Breast epithelium (tissue), 3 donors: ENCODE measurements at regions not wholly inside any gene's neighbourhood (a gene's known extent, or its start where the extent isn't known, plus 50 kb on each side); places are given as distances from the start of the nearest gene placed in this dataset.

Experiments
- CTCF ChIP-seq, 3 donors: fragments of 450-650 bp; IDR thresholded peaks; one replicate each; pipeline ENCODE4 v1.5.1; 2016 to 2017; ENCODE audit warnings: antibody characterized with exemption in 3 of 3, mild to moderate bottlenecking in 3 of 3, moderate library complexity in 3 of 3
- POLR2A ChIP-seq: fragments of 450-650 bp; IDR thresholded peaks from one replicate; pipeline ENCODE4 v1.6.1; 2016; ENCODE audit warnings: antibody characterized with exemption, mild to moderate bottlenecking, moderate library complexity
- POLR2AphosphoS5 ChIP-seq, 3 donors: sonication (generic); formaldehyde crosslinking; IDR thresholded peaks; one replicate each; pipeline ENCODE4 v1.6.1; 2017; ENCODE audit warnings: antibody characterized with exemption in 3 of 3

- TF ChIP-seq CTCF (IDR thresholded peaks at IDR 0.05): no peak
- no peak for TF ChIP-seq POLR2A
- no peak for TF ChIP-seq POLR2AphosphoS5 (IDR thresholded peaks at IDR 0.05)
These were observed 1790.8 kb downstream of the LRRC4C start for GRCh38 chr11:39668640-39669039.
